ENCODE measurements at regions not wholly inside any gene's neighbourhood (a gene's known extent, or its start where the extent isn't known, plus 50 kb on each side); places are given as distances from the start of the nearest gene placed in this dataset.
"Not testable (repeated sequence)": the region's sequence is repeated elsewhere in the genome, so short reads cannot be mapped to it uniquely, and the experiment has no call there.

- H3K9me3 Mint-ChIP-seq = peaks cover 16% of the 10 kb centered on the region
- H3K4me1 Mint-ChIP-seq = no peaks in the 10 kb centered on the region
- no peak for TF ChIP-seq CTCF (IDR thresholded peaks at IDR 0.05; ENCODE audit: unreplicated experiment)
- H3K27me3 Mint-ChIP-seq (ENCODE audit: low read depth) = no peaks in the 10 kb centered on the region
- H3K27ac Mint-ChIP-seq = no peak overlapping the region
- peaks cover 21% of the 10 kb centered on the region for H3K36me3 Mint-ChIP-seq
- no peak for DNase-seq (ENCODE audit: low spot score in 2 of 2, unreplicated experiment in 2 of 2)
- no peak overlapping the region for H3K4me3 Mint-ChIP-seq
Measured at GRCh38 chr9:2526071-2526828, 95.3 kb upstream of the VLDLR start.

- Mint-ChIP-seq H3K36me3 (peaks cover 25% of the 10 kb centered on the region), H3K4me1 (no peaks in the 10 kb centered on the region), H3K27me3 (ENCODE audit: low read depth) (no peaks in the 10 kb centered on the region), H3K9me3 (peaks cover 16% of the 10 kb centered on the region), H3K4me3 (no peak overlapping the region), H3K27ac (no peak overlapping the region)
- no peak for DNase-seq (ENCODE audit: low spot score in 2 of 2, unreplicated experiment in 2 of 2)
- no peak for TF ChIP-seq CTCF (IDR thresholded peaks at IDR 0.05; ENCODE audit: unreplicated experiment)
Measured at GRCh38 chr9:2531481-2531880, 90.1 kb upstream of the VLDLR start.

- Mint-ChIP-seq H3K36me3 (peaks cover 15% of the 10 kb centered on the region), H3K27me3 (ENCODE audit: low read depth) (no peaks in the 10 kb centered on the region), H3K27ac (no peak overlapping the region), H3K4me1 (peaks cover 2% of the 10 kb centered on the region), H3K9me3 (no peaks in the 10 kb centered on the region), H3K4me3 (no peak overlapping the region)
- no peak for TF ChIP-seq CTCF (IDR thresholded peaks at IDR 0.05; ENCODE audit: unreplicated experiment)
- no peak for DNase-seq (ENCODE audit: low spot score in 2 of 2, unreplicated experiment in 2 of 2)
Measured at GRCh38 chr9:2536511-2536910, 85.1 kb upstream of the VLDLR start.

- peaks cover 13% of the 10 kb centered on the region for H3K36me3 Mint-ChIP-seq
- TF ChIP-seq CTCF (IDR thresholded peaks at IDR 0.05; ENCODE audit: unreplicated experiment) = no peak
Measured at GRCh38 chr9:2545881-2546490, 75.6 kb upstream of the VLDLR start.

GRCh38 chr9:2555899-2556600 lies 65.5 kb upstream of the VLDLR start:
- not testable (repeated sequence) for H3K4me3 Mint-ChIP-seq; H3K27me3 Mint-ChIP-seq (ENCODE audit: low read depth); H3K27ac Mint-ChIP-seq; DNase-seq (ENCODE audit: low spot score in 2 of 2, unreplicated experiment in 2 of 2)
- Mint-ChIP-seq H3K36me3 (peaks cover 27% of the 10 kb centered on the region), H3K9me3 (peaks cover 29% of the 10 kb centered on the region), H3K4me1 (peaks cover 13% of the 10 kb centered on the region)

More at GRCh38 chr9:2545881-2546490, 75.6 kb upstream of the VLDLR start:
- Mint-ChIP-seq H3K4me1 (peaks cover 10% of the 10 kb centered on the region), H3K27me3 (ENCODE audit: low read depth) (no peaks in the 10 kb centered on the region), H3K9me3 (peaks cover 21% of the 10 kb centered on the region), H3K4me3 (no peak overlapping the region), H3K27ac (no peak overlapping the region)
- DNase-seq (ENCODE audit: low spot score in 2 of 2, unreplicated experiment in 2 of 2) = no peak

GRCh38 chr9:2557693-2558092 lies 63.9 kb upstream of the VLDLR start:
- Mint-ChIP-seq H3K27me3 (ENCODE audit: low read depth) (no peaks in the 10 kb centered on the region), H3K27ac (no peak overlapping the region), H3K36me3 (peaks cover 37% of the 10 kb centered on the region), H3K9me3 (peaks cover 42% of the 10 kb centered on the region), H3K4me1 (peaks cover 13% of the 10 kb centered on the region), H3K4me3 (no peak overlapping the region)
- TF ChIP-seq CTCF (IDR thresholded peaks at IDR 0.05; ENCODE audit: unreplicated experiment) = no peak
- no peak for DNase-seq (ENCODE audit: low spot score in 2 of 2, unreplicated experiment in 2 of 2)
